Tibial artery (tissue), 4 donors: ENCODE measurements at regions not wholly inside any gene's neighbourhood (a gene's known extent, or its start where the extent isn't known, plus 50 kb on each side); places are given as distances from the start of the nearest gene placed in this dataset.

Source experiments
- DNase-seq, 2 donors: peaks; one replicate each; pipeline ENCODE4 v3.0.0-alpha.2; 2019
- H3K27ac ChIP-seq, 2 donors: fragments of 200-600 bp; sonication (generic) in 1 of 2; 1 replicate in 1 of 2; 2 replicates in 1 of 2; pipeline ENCODE4 v1.5.1; 2018 to 2019; ENCODE audit warnings: mild to moderate bottlenecking in 1 of 2
- H3K27me3 ChIP-seq, 2 donors: fragments of 200-600 bp; sonication (generic) in 1 of 2; one replicate each; pipeline versions ENCODE4 v1.5.1 to v1.6.0; 2016 to 2019
- H3K36me3 ChIP-seq, 3 donors: fragments of 200-600 bp; sonication (generic) in 2 of 3; one replicate each; pipeline ENCODE4 v1.5.1; 2016 to 2019; ENCODE audit warnings: mild to moderate bottlenecking in 2 of 3
- H3K4me1 ChIP-seq, 4 donors: fragments of 200-600 bp; sonication (generic) in 2 of 4; 1 replicate in 3 of 4; 2 replicates in 1 of 4; pipeline ENCODE4 v1.5.1; 2016 to 2019
- H3K4me3 ChIP-seq, 2 donors: fragments of 200-600 bp; sonication (generic) in 1 of 2; 1 replicate in 1 of 2; 2 replicates in 1 of 2; pipeline ENCODE4 v1.5.1; 2018 to 2019; ENCODE audit warnings: mild to moderate bottlenecking in 2 of 2
- H3K9me3 ChIP-seq, 3 donors: fragments of 200-600 bp; sonication (generic) in 1 of 3; one replicate each; pipeline ENCODE4 v1.5.1; 2016 to 2019
- intact Hi-C: fragments of 100-400 bp; cut with DNase I; formaldehyde crosslinking; loops from one replicate; pipeline ENCODE4 v1.15.0; 2023; ENCODE audit warnings: low total_unique reads
- TF ChIP-seq, protein P1 (sequence below), 2 experiments: fragments of 200-600 bp in 1 of 2; fragments of 450-650 bp in 1 of 2; IDR thresholded peaks; one replicate each; pipeline ENCODE4 v1.5.1; 2017 to 2019; ENCODE audit warnings: antibody characterized with exemption in 2 of 2, mild to moderate bottlenecking in 1 of 2, moderate library complexity in 1 of 2

DNA sequence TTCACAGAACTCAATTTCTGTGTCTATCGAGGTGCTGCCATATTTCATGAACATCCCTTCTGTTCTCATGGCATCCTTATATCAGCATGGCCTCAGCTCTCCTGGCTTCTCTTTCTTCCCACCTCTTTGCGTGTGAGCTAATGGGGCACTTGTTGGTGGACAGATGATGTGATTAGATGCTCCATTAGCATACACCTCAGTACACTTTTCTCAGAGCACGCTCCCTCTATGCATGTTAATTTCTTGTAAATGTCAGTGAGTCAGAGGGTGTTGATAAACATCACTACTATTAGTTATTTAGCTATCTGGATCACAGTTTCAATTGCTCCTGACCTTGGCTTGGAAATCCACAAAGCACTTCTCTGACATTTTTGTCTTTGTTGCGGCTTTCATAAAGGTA, 159.4 kb downstream of the CD8B2 start:
- Histone ChIP-seq H3K27me3 (no peaks in the 10 kb centered on the region), H3K36me3 (no peaks in the 10 kb centered on the region), H3K4me3 (no peak overlapping the region), H3K27ac (no peak overlapping the region), H3K4me1 (no peaks in the 10 kb centered on the region), H3K9me3 (no peaks in the 10 kb centered on the region)
- intact Hi-C loops, result loop anchor here (10.0 kb wide), 1 partner anchor 1278 kb away; no protein-coding TSS in a partner anchor
- no peak for DNase-seq
- TF ChIP-seq, protein P1, sequence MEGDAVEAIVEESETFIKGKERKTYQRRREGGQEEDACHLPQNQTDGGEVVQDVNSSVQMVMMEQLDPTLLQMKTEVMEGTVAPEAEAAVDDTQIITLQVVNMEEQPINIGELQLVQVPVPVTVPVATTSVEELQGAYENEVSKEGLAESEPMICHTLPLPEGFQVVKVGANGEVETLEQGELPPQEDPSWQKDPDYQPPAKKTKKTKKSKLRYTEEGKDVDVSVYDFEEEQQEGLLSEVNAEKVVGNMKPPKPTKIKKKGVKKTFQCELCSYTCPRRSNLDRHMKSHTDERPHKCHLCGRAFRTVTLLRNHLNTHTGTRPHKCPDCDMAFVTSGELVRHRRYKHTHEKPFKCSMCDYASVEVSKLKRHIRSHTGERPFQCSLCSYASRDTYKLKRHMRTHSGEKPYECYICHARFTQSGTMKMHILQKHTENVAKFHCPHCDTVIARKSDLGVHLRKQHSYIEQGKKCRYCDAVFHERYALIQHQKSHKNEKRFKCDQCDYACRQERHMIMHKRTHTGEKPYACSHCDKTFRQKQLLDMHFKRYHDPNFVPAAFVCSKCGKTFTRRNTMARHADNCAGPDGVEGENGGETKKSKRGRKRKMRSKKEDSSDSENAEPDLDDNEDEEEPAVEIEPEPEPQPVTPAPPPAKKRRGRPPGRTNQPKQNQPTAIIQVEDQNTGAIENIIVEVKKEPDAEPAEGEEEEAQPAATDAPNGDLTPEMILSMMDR (IDR thresholded peaks at IDR 0.05), result no peak

DNA sequence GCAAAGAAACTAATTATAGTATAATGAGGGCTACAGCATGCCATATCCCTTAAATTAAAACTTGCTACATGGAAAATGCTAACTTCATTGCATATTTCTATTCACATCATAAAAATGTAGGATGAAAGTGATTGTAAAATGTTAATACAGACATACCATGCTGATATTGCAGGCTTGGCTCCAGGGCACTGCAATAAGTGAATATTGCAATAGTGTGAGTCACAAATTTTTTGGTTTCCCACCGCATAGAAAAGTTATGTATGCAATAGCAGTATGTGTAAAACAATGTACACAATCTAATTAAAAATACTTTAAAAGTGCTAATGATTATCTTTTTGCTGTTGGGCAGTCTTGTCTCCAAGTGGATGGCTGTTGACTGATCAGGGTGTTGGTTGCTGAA, 162.1 kb downstream of the CD8B2 start:
- TF ChIP-seq, protein P1 (IDR thresholded peaks at IDR 0.05), result no peak
- intact Hi-C loops, result loop anchor here (10.0 kb wide), 1 partner anchor 1275 kb away; no protein-coding TSS in a partner anchor
- Histone ChIP-seq H3K27me3 (no peaks in the 10 kb centered on the region), H3K36me3 (no peaks in the 10 kb centered on the region), H3K4me3 (no peak overlapping the region), H3K4me1 (no peaks in the 10 kb centered on the region), H3K9me3 (no peaks in the 10 kb centered on the region), H3K27ac (no peak overlapping the region)
- no peak for DNase-seq

DNA sequence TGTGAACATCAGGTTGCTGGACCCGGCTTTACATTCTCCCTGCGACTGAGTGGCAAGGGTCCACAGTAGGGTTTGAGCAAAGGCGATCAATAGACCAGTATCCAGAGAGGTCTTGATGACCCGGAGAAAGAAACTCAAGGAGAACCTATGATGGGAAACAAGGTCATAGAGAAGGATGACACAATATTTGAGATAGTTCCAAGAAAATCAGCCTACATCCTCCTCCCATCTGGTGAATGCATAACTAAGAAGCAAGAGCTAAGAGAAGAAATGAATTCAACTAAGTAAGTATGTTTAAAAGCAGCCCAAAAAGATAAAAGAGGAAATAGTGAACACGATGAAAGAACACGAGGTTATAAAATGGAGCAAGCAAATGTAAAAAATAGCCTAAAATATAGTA, 166.3 kb downstream of the CD8B2 start:
- no peak for DNase-seq
- Histone ChIP-seq H3K9me3 (no peaks in the 10 kb centered on the region), H3K36me3 (no peaks in the 10 kb centered on the region), H3K4me1 (no peaks in the 10 kb centered on the region), H3K27me3 (no peaks in the 10 kb centered on the region), H3K27ac (no peak overlapping the region), H3K4me3 (no peak overlapping the region)
- intact Hi-C loops, result no loop called here
- TF ChIP-seq, protein P1 (IDR thresholded peaks at IDR 0.05), result no peak

DNA sequence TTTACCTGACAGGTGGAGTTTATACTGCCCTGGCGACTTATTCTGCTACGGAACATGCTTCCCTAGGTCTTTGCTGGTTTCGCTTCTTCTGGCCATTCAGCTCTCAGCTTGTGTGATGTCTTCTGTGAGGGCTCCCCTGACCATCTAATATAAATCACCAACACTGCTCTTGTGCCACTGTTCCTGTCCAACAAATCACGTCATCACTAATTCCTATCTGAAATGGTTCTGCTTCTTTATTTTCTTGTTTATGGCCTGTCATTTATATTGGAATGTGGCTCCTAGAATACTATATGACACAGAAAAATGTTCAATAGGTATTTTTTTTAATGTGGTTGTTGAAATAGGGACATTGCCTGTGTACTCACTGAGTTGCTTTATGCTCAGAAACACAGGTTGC, 171.5 kb downstream of the CD8B2 start:
- no peak for DNase-seq
- TF ChIP-seq, protein P1 (IDR thresholded peaks at IDR 0.05), result no peak
- Histone ChIP-seq H3K27me3 (no peaks in the 10 kb centered on the region), H3K9me3 (peaks cover 0 to under 1% (median 0%) of the 10 kb centered on the region in 3 donors), H3K4me1 (no peaks in the 10 kb centered on the region), H3K4me3 (no peak overlapping the region), H3K36me3 (no peaks in the 10 kb centered on the region), H3K27ac (no peak overlapping the region)
- intact Hi-C loops, result no loop called here

DNA sequence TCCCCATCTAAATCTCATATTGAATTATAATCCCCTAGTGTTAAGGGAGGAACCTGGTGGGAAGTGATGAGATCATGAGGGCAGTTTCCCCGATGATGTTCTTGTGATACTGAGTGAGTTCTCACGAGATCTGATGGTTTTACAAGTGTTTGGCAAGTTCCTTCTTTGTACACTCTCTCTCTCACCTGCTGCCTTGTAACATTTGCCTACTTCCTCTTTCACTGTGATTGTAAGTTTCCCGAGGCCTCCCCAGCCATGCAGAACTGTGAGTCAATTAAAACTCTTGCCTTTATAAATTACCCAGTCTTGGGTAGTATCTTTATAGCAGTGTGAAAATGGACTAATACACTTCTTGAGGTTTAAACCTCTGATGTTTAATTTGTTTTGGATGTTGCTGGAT, 177.5 kb downstream of the CD8B2 start:
- H3K4me3 ChIP-seq, result no peak overlapping the region
- peaks cover 0 to 3% (median 0%) of the 10 kb centered on the region in 3 donors for H3K9me3 ChIP-seq
- H3K27me3 ChIP-seq, result no peaks in the 10 kb centered on the region
- no peak for DNase-seq
- H3K36me3 ChIP-seq, result no peaks in the 10 kb centered on the region
- H3K4me1 ChIP-seq, result no peaks in the 10 kb centered on the region
- TF ChIP-seq, protein P1 (IDR thresholded peaks at IDR 0.05), result no peak
- intact Hi-C loops, result no loop called here
- H3K27ac ChIP-seq, result no peak overlapping the region

DNA sequence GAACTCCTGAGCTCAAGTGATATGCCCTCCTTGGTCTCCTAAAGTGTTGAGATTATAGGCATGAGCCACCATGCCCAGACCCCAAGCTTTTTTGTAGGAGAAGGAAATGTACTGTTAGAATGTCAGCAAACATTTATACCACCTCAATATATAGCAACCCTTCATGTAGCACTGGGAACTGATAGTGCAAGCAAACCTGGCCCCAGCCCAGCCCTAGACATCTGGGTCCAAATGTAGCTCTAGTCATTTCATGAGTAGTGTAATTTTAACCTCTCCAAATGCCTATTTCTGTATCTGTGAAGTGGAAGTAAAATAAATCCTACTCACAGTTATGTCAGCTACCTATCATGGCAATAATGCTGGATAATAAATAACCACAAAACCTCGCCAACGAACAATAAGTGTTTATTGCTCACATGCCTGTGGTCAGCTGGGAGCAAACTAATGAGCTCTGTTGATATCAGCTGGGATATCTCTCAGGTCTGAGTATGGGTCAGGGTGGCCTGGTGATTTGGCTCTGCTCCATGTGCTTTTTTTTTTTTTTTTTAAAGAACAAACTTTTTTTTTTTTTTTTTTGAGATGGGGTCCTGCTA, 180.4 kb downstream of the CD8B2 start:
- no peak for DNase-seq
- Histone ChIP-seq H3K36me3 (no peaks in the 10 kb centered on the region), H3K4me1 (no peaks in the 10 kb centered on the region), H3K27ac (no peak overlapping the region), H3K9me3 (peaks cover 0 to 3% (median 0%) of the 10 kb centered on the region in 3 donors), H3K27me3 (no peaks in the 10 kb centered on the region), H3K4me3 (no peak overlapping the region)
- TF ChIP-seq, protein P1 (IDR thresholded peaks at IDR 0.05), result no peak
- intact Hi-C loops, result no loop called here
